ENCODE measurements at regions not wholly inside any gene's neighbourhood (a gene's known extent, or its start where the extent isn't known, plus 50 kb on each side); places are given as distances from the start of the nearest gene placed in this dataset.
"Not testable (repeated sequence)": the region's sequence is repeated elsewhere in the genome, so short reads cannot be mapped to it uniquely, and the experiment has no call there.

DNA sequence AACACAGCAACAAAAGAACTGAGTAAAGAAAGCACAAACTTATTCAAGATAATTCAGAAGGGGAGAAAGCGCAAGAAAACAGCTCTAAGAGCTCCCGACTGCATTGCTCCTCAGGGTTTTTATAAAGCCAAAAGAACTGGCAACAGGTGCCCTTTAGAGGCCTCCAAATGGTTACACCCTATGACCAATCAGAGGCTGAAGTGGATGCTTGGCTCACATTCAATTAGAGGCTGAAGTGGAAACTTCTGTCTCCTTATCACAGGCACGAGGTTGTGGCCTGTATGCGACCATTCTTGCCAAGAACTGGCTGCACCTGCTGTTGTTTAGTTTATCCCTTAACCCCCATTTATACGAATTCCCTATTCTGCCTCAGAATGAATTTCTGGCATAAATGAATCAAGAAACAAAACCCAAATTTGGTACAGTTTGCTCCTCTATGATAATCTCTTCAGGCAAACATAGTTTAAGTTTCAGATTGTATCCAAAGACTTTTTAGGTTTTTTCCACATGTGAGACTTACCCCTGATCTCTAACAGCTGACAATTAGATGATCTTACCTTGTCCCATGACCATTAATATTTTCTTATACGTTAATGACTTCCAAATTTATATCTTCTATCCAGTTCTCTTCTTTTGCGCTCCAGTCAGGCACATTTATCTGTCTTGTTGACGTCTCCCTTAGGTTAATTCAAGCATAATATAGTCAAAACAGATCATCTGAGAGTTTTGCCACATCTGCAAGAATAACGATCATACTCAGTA, 504.8 kb downstream of the NXPH1 start:
- no peak for DNase-seq

DNA sequence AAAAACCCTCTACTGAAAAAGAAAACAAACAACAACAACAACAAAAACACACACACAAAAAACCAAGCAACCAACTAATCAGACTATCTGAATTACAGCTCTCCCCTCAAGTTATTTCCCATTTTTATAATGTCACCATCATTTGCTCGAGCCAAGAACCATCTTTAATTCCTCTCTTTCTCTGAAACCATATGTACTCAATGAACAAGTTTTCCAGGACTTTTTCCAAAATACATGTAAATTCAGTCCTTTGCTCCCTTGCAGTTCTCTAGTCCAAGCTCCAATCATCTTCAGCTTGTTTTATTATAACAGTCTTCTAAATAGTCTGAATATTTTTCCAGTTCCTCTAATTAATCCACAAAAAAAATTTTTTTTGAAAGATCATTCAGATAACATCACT, 506.0 kb downstream of the NXPH1 start:
- no peak for DNase-seq

DNA sequence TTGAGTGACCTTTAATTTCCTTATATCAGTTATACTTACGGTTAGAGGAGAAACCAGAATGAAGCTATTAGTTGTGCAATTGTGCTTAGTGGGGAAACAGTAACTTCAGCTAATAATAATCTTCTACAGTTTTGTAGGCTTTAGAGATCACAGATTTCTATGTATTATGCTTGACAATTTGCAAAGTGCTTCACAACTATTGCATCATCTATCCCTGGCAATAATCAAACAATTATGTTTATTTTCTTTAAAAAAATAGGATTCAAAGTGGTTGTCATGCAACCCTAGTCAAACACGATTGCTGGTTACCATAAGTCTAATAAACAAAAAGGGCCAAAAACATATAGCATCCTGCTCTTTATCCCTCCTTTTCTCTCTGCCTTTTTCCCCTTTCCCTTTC, 530.3 kb downstream of the NXPH1 start:
- DNase-seq: no peak

DNA sequence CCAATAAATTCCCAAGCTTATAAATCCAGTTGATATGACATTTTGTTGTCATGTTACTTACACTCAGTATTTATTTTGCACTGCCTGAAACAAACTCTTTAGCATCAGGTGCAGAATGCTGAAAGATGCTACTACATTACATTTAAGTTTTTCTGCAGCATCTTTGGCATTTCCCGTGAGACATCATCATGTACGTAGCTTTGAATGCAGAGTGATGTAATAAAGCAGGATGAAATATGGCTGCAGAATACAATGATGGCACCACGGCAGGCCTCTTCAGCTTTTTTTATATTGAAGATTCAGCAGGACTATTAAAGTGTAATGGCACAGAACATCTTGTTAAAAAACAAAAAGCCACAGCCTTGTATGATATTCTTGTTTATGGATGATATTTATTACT, 531.8 kb downstream of the NXPH1 start:
- DNase-seq: no peak

DNA sequence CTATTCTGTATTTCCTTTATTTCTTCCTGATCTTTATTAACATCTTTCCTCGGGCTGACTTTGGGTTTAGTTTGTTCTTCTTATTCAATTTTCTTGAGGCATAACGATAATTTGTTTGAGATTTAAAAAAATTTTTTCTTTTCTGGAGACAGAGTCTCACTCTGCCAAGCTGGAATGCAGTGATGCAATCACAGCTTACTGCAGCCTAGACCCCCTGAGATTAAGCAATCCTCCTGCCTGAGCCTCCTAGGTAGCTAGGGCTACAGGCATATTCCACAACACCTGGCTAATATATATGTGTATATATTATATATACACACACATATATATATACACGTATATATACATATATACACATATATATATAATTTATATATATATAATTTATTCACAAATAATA, 540.2 kb downstream of the NXPH1 start:
- DNase-seq: no peak

DNA sequence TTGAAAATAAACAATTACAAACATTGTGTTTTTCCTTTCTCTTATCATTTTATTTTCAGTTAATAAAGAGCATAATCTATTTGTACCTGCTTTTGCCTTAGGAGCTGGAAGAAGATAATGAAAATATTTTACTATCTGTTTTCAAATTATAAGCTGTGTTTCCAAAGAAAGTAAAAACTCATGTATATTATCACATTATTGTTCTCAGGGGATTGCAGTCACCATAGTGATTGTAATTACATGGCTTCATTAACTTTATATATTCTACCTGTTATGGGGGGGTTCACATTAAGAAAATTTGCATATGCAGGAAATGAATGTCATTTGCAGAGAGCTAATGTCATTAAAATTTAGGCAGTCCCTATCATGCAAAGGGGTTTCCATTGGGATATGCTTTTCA, 542.3 kb downstream of the NXPH1 start:
- no peak for DNase-seq

DNA sequence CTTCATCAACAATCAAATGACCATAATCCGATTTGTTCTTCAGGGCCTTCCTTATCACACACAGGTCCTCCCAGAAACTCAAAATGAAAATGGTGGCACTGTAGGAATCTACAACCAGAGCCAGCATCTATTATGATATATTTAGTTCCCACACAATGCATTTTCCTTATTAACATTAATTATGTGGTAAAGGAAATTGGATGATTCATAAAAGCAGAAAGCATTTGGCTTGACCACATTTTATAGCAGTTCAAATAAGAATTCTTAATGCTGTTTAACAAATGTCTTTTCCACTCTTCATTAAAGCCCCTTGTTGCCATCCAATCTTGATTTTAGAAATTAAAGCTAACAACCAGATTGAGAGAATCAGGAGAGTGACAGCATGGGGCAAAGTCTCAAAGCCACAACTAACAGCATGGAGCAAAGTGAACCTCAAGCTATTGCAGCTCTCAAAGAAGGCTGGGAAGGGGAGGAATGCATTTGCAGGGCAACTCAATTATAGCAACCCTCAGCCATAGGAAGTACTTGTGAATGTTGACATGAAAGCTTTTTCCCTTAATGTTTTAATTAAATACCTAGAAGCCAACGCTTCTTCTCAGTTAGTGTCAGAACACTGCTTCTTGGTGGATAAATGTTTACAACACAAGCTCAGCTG, 549.1 kb downstream of the NXPH1 start:
- DNase-seq: no peak

DNA sequence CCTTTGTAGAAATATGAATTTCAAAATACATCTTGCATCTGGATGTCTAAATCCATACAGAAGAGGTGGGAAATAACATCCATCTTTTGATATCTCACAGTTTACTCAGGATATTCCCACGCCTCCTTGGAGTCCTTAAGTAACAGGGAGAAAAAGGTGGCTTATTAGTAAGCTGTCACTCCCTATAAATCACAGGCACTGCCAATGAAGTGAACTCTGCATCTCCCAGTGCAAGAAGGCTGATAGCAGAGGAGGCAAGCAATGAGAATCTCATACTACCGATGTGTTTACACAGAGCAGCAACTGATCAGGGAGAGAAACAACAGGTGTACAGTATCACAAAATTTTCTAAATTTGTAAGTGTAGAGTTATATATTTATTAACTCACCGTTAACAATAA, 551.8 kb downstream of the NXPH1 start:
- no peak for DNase-seq

DNA sequence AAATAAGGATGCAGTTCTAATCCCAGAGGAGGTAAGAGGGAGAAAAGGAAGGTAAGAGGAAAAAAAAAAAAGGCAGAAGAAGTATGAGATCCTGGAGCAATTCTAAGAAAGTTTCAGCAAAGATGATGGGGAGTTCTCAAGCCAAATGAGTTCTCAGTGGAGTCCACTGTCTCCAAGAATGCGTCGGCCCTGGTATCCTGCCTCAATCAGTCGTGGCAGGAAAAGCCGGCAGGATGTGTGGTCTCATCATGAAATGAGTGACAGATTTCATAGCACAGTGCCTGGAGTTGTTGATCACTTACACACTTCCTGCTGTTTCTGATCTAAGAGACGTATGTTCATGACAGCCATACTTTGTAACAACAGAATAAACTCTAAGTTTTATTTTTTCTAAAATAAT, 554.9 kb downstream of the NXPH1 start:
- no peak for DNase-seq

DNA sequence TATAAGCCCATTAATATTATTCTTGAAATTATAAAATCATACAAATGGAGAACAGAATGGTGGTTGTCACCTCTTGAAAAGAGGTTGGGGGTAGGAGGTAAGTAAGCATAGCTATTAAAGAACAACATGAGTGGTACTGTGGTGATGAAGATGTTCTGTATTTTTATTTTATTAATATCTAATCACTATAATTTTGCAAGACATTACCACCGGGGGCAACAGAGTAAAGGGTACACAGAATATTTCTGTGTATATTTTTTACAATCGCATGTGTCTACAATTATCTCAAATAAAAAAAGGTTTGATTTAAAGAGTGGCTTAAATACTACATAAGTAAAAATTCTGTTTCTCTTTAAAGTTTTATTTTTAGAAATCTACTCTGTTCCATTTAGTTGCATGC, 557.8 kb downstream of the NXPH1 start:
- no peak for DNase-seq

DNA sequence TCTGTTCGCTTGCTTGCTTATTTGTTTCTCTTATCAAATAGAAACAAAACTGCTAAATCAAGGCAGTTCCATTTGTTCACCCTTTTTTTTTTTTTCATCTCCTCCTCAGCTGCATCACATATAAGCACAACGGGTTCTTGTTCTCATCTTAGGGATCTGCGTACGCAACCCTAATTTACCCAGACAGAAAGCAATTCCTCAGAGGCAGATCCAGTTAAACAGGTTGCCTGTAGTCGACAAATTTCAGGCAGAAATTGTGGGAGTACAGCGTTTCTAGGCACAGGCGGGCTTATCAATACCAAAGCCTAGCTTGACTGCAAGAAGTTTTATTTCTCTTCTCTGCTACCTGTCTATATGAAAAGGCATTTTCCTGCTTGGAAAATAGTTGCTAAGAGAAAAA, 565.4 kb downstream of the NXPH1 start:
- DNase-seq: no peak

DNA sequence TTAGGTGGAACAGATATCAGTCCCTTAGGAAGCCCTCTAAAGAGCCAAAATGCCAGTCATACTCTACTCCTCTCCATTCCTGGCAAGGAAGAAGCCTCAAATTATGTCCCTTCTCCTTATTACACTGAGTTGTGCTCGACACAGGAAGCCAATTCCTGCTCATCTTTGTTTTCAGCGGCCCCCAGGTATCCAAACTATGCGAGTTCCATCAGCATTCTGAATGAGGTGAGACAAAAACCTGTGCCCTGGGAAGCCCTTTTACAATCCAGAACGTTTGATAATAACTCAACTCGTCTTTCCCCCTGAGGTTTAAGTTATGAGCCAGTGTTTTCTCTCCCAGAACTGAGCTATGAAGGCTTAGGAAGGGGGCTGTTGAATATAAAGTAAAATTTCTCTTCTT, 580.5 kb downstream of the NXPH1 start:
- DNase-seq: no peak

DNA sequence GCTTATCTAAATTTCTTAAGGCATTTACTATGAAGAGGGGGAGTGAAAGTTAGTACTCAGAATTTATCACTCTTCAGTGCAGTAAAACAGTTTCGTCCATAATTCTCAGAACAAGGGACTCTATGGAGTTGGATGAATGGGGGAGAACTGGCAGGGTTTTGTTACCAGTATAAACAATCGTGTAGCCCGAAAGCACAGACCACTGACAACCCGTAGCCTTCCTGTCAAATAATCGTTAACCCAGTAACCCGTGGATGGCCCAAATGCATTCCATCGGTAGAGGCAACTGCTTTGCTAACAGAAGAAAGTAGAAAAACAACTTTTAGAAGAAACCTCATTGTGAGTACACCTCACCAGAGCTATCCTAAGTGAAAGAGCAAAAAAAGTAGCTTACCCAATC, 583.9 kb downstream of the NXPH1 start:
- DNase-seq: no peak

DNA sequence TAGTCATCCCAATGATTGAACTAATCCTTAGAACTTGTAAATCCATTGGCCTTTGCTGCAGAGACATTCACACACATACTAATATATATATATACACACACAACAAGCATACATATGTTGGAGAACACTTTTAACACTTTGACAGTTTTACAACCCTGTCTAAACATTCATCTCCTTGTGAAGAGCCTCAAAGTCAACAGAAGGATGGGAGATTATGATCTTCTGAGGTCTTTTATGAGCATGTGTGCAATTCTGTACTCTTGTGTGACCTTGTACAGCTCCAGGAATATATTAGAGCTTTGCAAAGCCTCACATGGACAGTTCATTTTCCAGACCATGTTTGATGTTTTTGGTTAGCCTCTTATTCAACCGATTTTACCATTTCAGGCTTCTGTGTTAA, 589.0 kb downstream of the NXPH1 start:
- DNase-seq: no peak

DNA sequence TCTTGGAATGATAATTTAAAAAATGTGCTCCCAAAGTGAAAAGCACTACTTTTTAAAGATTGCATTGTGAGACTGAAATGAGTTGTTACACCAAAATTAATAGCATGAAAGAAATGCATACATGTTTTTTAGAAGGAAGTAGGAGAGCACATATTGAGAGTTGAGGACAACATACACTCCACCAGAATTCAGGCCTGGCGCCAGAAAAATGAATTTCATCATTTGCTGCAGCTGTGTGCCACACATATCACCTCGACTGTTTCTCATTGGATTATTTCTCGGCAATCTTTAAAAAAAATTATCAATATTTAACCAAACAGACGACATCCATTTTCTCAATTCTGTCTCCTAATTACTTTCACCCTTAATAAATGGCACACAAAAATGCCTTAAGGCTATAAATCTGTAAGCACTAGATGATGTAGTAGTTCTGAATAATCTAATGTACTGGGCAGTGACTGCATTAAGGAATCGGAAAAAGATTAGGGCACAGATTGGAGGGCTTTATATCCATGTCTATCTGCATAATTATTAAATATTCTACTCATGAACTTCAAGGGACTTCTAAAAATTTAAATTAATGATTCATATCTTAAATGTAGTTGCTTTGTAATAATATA, 590.4 kb downstream of the NXPH1 start:
- DNase-seq: no peak

DNA sequence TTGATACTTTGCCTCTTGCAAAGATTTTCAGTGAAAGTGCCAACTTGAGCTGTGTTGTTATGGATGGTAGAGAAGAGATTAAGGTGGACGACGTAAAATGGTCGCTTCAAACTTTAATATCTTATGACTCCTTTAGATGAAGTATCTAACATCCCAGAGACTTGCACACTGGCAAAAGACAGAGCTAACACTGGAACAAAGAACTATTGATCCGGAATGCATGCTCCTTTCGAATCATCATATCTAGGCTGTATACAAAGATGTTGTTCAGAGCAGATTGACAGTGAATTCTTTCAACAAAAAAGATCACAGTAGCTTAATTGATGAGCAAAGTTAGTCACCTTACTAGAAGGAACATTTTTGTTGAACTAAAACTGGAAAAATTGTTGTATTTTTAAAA, 592.7 kb downstream of the NXPH1 start:
- no peak for DNase-seq

DNA sequence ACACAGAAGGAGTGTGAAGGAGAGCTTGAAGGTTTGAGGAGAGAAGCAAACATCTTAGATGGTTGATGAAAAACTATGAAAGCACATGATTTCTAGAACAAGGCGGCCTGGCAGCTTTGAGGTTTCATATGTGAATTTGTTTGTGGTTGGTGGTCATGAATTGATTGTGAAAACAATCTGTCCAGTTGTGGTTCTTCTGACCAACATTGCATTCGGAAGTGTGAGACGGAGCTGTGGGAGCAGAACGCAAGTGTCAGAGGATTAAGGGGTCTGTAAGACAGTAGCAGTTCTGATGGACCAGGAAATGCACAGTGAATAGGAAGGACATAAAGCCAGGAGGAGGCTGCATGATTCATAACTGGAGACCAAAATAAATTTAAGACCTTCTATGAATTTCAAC, 594.6 kb downstream of the NXPH1 start:
- no peak for DNase-seq

DNA sequence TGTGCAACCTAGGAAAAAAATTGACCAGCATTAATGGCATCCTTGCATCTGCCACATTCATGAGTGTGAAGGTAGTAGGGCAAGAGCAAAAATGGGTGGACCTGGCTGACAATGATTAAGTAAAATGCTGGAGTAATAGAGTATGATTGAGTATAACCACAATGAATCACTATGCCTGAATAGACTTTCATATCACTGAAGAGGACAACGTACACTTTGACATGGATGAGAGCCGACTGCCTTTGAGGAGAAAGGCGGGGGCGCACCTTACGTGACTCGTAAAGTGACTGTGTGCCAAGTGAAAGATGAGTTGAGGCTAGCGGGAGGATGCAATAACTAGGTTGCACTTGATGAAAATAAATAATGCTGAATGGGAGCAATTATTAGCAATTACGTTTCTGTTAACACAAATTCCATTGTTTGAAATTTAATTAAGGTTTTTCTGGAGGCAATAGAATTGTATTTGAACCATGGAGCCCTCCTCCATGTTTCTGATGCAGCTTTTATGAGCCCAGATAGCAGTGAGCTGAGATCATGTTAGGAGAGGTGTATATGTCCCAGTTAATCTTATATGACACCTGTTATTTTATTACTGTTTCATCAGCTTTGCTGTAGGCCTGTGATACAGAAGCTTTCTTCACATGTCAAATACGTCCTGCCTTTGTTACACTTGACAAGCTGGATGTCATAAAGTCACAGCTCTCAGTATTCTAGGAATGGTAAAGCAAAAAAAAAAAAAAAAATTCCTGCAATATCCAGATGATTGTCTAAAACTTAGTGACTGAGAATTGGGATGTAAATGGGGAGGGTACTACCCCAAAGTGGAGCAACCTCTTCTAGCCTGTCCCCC, 596.5 kb downstream of the NXPH1 start:
- DNase-seq: no peak

DNA sequence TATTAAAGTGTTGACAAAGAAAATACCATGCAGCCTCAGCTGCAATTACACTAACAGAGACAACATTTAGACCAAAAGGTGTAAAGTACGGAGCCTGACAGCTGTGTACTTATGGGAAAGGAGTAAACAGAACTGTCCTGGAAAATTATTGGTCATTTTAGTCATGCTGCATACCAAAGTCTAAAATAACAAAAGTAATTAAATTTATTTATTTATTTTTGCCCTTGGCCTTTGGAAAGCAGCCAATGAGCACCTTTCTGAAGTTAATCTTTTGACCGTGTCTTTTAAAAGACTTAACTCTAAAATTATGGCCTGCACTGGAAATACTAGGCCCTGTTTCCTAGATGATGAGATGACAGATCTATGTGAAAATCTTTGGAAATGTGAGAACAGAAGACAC, 597.6 kb downstream of the NXPH1 start:
- DNase-seq: no peak

DNA sequence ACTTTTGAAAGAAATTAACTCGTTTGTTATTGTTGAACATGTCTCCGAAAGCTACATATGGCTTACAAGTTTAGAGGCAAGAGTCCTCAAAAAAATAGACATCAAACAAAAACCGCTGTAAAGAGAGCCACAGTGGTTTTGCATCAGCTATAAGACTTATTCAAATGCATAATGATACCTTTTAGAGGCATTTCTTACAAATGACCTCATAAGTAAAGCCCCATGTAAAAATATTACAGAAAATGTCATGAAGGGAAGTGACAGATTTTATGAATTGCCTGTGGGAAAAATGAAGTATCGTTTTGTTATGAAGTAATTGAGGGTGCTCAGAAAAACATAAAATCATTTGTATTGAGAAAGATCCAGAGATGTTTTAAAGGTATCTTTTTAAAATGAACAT, 598.0 kb downstream of the NXPH1 start:
- no peak for DNase-seq

DNA sequence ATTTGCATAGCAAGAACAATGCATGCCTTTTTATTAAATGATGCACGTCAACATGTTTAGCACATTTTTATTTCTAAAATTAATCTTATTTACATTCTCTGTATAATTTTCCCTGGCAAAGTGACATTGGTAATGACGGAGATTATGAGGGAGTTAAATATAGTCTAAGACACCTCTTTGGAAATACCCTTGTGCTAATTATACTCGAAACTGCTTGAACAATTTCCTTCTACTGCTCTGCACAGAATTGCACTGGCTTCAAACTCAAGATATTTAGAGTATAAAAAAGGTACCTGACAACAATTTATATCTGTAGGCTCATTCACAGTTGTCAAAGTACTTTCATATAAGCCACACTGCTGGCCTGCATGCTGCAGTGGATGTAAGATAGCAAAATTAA, 602.7 kb downstream of the NXPH1 start:
- DNase-seq: no peak

DNA sequence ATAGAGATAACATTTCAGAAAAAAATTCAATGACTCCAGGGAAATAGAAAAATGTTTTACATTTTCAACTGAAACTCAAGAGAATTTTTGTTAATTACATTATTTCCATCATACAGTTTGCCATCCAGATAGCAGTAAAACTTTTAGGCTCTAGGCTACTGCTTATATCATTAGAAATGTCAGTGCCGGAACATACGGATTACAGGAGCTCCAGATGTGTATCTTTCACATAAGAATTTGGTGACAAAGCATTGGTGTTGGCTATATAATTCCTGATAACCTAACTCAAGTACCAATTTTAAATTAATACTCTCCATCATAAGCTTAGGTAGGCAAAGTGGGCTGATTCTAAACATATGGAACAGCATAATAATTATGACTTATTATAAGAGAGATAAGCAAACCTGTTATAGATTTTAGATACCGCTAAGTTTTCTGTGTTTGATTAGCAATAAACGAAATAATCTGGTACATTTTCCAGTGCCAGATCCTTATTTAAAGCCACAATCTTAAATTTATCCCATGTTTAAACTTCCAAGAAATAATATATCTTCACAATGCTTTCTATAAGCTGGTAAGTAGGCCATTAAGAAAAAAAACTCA, 637.9 kb downstream of the NXPH1 start:
- DNase-seq: no peak

DNA sequence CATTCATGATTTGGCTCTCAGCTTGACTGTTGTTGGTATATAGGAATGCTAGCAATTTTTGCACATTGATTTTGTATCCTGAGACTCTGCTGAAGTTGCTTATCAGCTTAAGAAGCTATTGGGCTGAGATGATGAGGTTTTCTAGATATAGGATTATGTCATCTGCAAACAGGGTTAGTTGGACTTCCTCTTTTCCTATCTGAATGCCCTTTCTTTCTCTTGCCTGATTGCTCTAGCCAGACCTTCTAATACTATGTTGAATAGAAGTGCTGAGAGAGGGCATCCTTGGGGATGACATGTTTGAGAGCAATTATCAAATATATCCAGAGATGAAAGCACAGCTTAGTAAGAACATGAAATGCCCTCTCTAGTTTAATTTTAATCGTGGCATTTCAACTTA, 642.4 kb downstream of the NXPH1 start:
- DNase-seq: not testable (repeated sequence)

Measured in activated CD4-positive, alpha-beta T cell treated with anti-CD3 and anti-CD28 coated beads, Interleukin-2, amount 50 U/mL, for 16 hours (primary cell).